ENCODE measurements at regions not wholly inside any gene's neighbourhood (a gene's known extent, or its start where the extent isn't known, plus 50 kb on each side); places are given as distances from the start of the nearest gene placed in this dataset.

DNA sequence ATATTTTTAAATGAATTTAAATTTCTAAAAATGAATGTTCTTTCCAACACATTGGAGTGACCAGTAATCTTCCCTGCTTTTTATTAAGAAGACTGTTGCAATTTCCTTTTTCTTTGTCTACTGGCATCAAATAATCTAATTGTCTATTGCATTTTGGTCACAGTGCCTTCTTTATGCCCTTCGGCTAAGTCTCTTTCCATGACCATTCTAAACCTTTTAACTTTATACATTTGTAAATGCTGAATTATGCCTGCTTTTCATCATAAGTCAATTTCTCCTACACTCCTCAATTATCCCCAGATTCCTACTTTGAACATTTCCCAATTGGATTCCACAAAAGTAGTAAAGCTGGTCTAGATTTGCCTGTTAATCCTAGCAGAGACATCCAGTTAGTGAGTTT lies 69.1 kb upstream of the HSF2 start:
- no peak overlapping the region for H3K27ac ChIP-seq
- no peak for ATAC-seq
- no peak for DNase-seq
- no peaks in the 10 kb centered on the region for H3K4me1 ChIP-seq
- intact Hi-C loops (cut with DNase I): no loop called here
- TF ChIP-seq, protein P1, sequence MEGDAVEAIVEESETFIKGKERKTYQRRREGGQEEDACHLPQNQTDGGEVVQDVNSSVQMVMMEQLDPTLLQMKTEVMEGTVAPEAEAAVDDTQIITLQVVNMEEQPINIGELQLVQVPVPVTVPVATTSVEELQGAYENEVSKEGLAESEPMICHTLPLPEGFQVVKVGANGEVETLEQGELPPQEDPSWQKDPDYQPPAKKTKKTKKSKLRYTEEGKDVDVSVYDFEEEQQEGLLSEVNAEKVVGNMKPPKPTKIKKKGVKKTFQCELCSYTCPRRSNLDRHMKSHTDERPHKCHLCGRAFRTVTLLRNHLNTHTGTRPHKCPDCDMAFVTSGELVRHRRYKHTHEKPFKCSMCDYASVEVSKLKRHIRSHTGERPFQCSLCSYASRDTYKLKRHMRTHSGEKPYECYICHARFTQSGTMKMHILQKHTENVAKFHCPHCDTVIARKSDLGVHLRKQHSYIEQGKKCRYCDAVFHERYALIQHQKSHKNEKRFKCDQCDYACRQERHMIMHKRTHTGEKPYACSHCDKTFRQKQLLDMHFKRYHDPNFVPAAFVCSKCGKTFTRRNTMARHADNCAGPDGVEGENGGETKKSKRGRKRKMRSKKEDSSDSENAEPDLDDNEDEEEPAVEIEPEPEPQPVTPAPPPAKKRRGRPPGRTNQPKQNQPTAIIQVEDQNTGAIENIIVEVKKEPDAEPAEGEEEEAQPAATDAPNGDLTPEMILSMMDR (IDR thresholded peaks at IDR 0.05): no peak
- no peaks in the 10 kb centered on the region for H3K27me3 ChIP-seq
- no peaks in the 10 kb centered on the region for H3K9me3 ChIP-seq
- H3K4me3 ChIP-seq: no peak overlapping the region
- no peaks in the 10 kb centered on the region for H3K36me3 ChIP-seq

DNA sequence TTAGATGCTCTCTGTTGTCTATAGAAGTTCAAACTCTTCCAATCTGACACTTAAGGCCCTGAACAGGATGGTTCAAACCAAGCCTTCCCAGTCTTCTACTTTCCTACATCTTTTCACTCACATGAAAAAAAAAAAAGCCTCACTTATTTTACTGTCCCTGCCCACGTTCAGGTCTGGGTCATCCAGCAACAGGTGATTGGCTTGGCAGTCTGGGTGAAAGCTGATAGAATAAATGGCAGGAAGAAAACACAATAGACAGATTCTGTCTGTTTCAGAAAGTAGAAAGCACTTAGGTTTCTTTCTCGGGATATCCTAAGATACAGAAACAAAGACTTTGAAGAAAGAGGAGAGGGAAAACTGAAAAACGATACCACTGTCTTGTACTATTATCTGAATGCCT lies 61.8 kb upstream of the HSF2 start:
- no peak for DNase-seq
- Histone ChIP-seq H3K4me1 (no peaks in the 10 kb centered on the region), H3K27me3 (no peaks in the 10 kb centered on the region), H3K27ac (no peak overlapping the region), H3K9me3 (no peaks in the 10 kb centered on the region), H3K36me3 (no peaks in the 10 kb centered on the region), H3K4me3 (no peak overlapping the region)
- intact Hi-C loops (cut with DNase I): no loop called here
- TF ChIP-seq, protein P1 (IDR thresholded peaks at IDR 0.05): no peak
- no peak for ATAC-seq

DNA sequence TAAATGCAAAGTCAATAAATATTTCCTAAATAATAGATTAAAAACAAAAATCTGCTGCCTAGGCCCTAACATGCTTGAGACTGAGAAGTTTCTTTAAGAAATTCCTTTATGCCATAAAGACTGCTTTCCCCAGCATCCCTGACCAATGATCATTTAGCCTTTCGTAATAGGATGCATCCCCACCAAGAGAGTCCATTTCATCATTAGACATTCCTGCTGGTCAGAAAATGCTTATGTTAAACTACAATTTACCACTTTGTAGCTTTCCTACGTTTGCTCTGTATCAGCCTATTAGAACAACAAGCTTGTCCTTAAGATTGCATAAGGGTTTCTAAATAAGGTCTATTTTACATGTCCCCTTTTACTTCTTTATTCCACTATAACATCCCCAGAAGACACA lies 59.8 kb upstream of the HSF2 start:
- TF ChIP-seq, protein P1 (IDR thresholded peaks at IDR 0.05): no peak
- ATAC-seq: no peak
- Histone ChIP-seq H3K36me3 (no peaks in the 10 kb centered on the region), H3K4me3 (no peak overlapping the region), H3K9me3 (no peaks in the 10 kb centered on the region), H3K4me1 (no peaks in the 10 kb centered on the region), H3K27ac (no peak overlapping the region), H3K27me3 (no peaks in the 10 kb centered on the region)
- no peak for DNase-seq
- intact Hi-C loops (cut with DNase I): no loop called here

- intact Hi-C loops (cut with DNase I): no loop called here
- ATAC-seq: no peak
These were observed 52.2 kb upstream of the HSF2 start for GRCh38 chr6:122347280-122347679.

GRCh38 chr6:122347751-122348150 lies 51.7 kb upstream of the HSF2 start:
- no peak overlapping the region for H3K27ac ChIP-seq
- no peaks in the 10 kb centered on the region for H3K4me1 ChIP-seq
- ATAC-seq (no peak), DNase-seq (no peak)
- TF ChIP-seq, protein P1 (IDR thresholded peaks at IDR 0.05): no peak
- H3K27me3 ChIP-seq: peaks cover 0 to 4% of the 10 kb centered on the region in 2 donors
- H3K36me3 ChIP-seq: no peaks in the 10 kb centered on the region
- no peaks in the 10 kb centered on the region for H3K9me3 ChIP-seq
- no peak overlapping the region for H3K4me3 ChIP-seq
- intact Hi-C loops (cut with DNase I): no loop called here

More at GRCh38 chr6:122347280-122347679, 52.2 kb upstream of the HSF2 start:
- H3K36me3 ChIP-seq: no peaks in the 10 kb centered on the region
- peaks cover 0 to 4% of the 10 kb centered on the region in 2 donors for H3K27me3 ChIP-seq
- H3K4me3 ChIP-seq: no peak overlapping the region
- no peak for DNase-seq
- TF ChIP-seq, protein P1 (IDR thresholded peaks at IDR 0.05): no peak
- no peak overlapping the region for H3K27ac ChIP-seq
- H3K9me3 ChIP-seq: no peaks in the 10 kb centered on the region
- no peaks in the 10 kb centered on the region for H3K4me1 ChIP-seq

Measured in left lung (tissue), 4 donors.